GM19397 (cell line): ENCODE measurements at regions not wholly inside any gene's neighbourhood (a gene's known extent, or its start where the extent isn't known, plus 50 kb on each side); places are given as distances from the start of the nearest gene placed in this dataset.
"Not testable (repeated sequence)": the region's sequence is repeated elsewhere in the genome, so short reads cannot be mapped to it uniquely, and the experiment has no call there.

Experiments
- ATAC-seq: cut with Tn5 transposase; IDR thresholded peaks from one replicate; pipeline ENCODE4 v1.9.1; 2021; ENCODE audit warnings: mild to moderate bottlenecking, moderate library complexity; ENCODE audit not compliant: unreplicated experiment

GRCh38 chr1:220942278-220942677 is 63.0 kb downstream of the HLX start:
- ATAC-seq: no peak

GRCh38 chr1:220942914-220943313 is 63.7 kb downstream of the HLX start:
- not testable (repeated sequence) for ATAC-seq

GRCh38 chr1:220943319-220943996 is 64.2 kb downstream of the HLX start:
- no peak for ATAC-seq

- ATAC-seq: no peak
These were observed 71.3 kb downstream of the HLX start for GRCh38 chr1:220950576-220950975.

GRCh38 chr1:220952961-220953643 is 73.9 kb downstream of the HLX start:
- ATAC-seq: no peak

GRCh38 chr1:220954321-220955075 is 75.3 kb downstream of the HLX start:
- no peak for ATAC-seq

GRCh38 chr1:220955116-220955515 is 75.9 kb downstream of the HLX start:
- no peak for ATAC-seq

GRCh38 chr1:220956501-220957232 is 77.4 kb downstream of the HLX start:
- ATAC-seq: no peak

GRCh38 chr1:220957233-220957605 is 78.0 kb downstream of the HLX start:
- ATAC-seq: no peak

GRCh38 chr1:220958234-220958633 is 79.0 kb downstream of the HLX start:
- ATAC-seq: no peak

GRCh38 chr1:220962031-220962751 is 82.9 kb downstream of the HLX start:
- ATAC-seq: no peak

GRCh38 chr1:220966041-220966440 is 86.8 kb downstream of the HLX start:
- ATAC-seq: no peak

GRCh38 chr1:220966473-220966872 is 87.2 kb downstream of the HLX start:
- no peak for ATAC-seq

GRCh38 chr1:220966881-220967611 is 87.8 kb downstream of the HLX start:
- ATAC-seq: no peak

GRCh38 chr1:220967911-220968310 is 88.7 kb downstream of the HLX start:
- no peak for ATAC-seq

- not testable (repeated sequence) for ATAC-seq
These were observed 90.0 kb downstream of the HLX start for GRCh38 chr1:220969281-220969680.

GRCh38 chr1:220970311-220970710 is 91.1 kb downstream of the HLX start:
- ATAC-seq: no peak

GRCh38 chr1:220971221-220971620 is 92.0 kb downstream of the HLX start:
- no peak for ATAC-seq

- no peak for ATAC-seq
These were observed 95.2 kb downstream of the HLX start for GRCh38 chr1:220974431-220974830.

- no peak for ATAC-seq
These were observed 97.1 kb downstream of the HLX start for GRCh38 chr1:220976390-220976789.
